ES-I3 (cell line): ENCODE measurements at regions not wholly inside any gene's neighbourhood (a gene's known extent, or its start where the extent isn't known, plus 50 kb on each side); places are given as distances from the start of the nearest gene placed in this dataset.

Source experiments
- H3K36me3 ChIP-seq: 2 replicates; pipeline ENCODE4 v1.6.1; 2013; ENCODE audit warnings: mild to moderate bottlenecking, low read length, control low read depth, moderate library complexity; ENCODE audit not compliant: insufficient read depth
- H3K4me1 ChIP-seq: 2 replicates; pipeline ENCODE4 v1.6.1; 2013; ENCODE audit warnings: mild to moderate bottlenecking, control low read depth, low read length; ENCODE audit not compliant: insufficient read depth
- H3K9ac ChIP-seq: 2 replicates; pipeline ENCODE4 v1.6.1; 2013; ENCODE audit warnings: low read depth, mild to moderate bottlenecking, low read length, moderate library complexity
- H3K9me3 ChIP-seq: 2 replicates; pipeline ENCODE4 v1.6.1; 2013; ENCODE audit warnings: mild to moderate bottlenecking, low read length, moderate library complexity; ENCODE audit not compliant: control insufficient read depth, insufficient read depth

- H3K9ac ChIP-seq: no peak overlapping the region
- H3K4me1 ChIP-seq: peaks cover 8% of the 10 kb centered on the region; the same call in 1 of the 2 replicates
- no peaks in the 10 kb centered on the region for H3K36me3 ChIP-seq
- H3K9me3 ChIP-seq: no peaks in the 10 kb centered on the region
Measured at GRCh38 chr15:96768435-96768789, 437.9 kb downstream of the NR2F2 start.

GRCh38 chr15:96771035-96771434, 440.5 kb downstream of the NR2F2 start:
- Histone ChIP-seq H3K9ac (no peak overlapping the region), H3K36me3 (no peaks in the 10 kb centered on the region), H3K4me1 (peaks cover 8% of the 10 kb centered on the region; the same call in 1 of the 2 replicates), H3K9me3 (no peaks in the 10 kb centered on the region)

GRCh38 chr15:96774216-96774615, 443.7 kb downstream of the NR2F2 start:
- Histone ChIP-seq H3K4me1 (no peaks in the 10 kb centered on the region; the same call in 1 of the 2 replicates), H3K36me3 (no peaks in the 10 kb centered on the region), H3K9ac (no peak overlapping the region), H3K9me3 (no peaks in the 10 kb centered on the region)

- no peak overlapping the region for H3K9ac ChIP-seq
- H3K4me1 ChIP-seq: no peaks in the 10 kb centered on the region
- no peaks in the 10 kb centered on the region for H3K36me3 ChIP-seq
- no peaks in the 10 kb centered on the region for H3K9me3 ChIP-seq
Measured at GRCh38 chr15:96783746-96784145, 453.2 kb downstream of the NR2F2 start.

- Histone ChIP-seq H3K9me3 (no peaks in the 10 kb centered on the region), H3K36me3 (no peaks in the 10 kb centered on the region), H3K9ac (no peak overlapping the region), H3K4me1 (no peaks in the 10 kb centered on the region)
Measured at GRCh38 chr15:96790004-96790403, 459.5 kb downstream of the NR2F2 start.

- H3K9ac ChIP-seq: no peak overlapping the region
- H3K9me3 ChIP-seq: no peaks in the 10 kb centered on the region
- no peaks in the 10 kb centered on the region for H3K36me3 ChIP-seq
- no peaks in the 10 kb centered on the region for H3K4me1 ChIP-seq
Measured at GRCh38 chr15:96792216-96792615, 461.7 kb downstream of the NR2F2 start.

GRCh38 chr15:96796841-96797240, 466.3 kb downstream of the NR2F2 start:
- H3K36me3 ChIP-seq: no peaks in the 10 kb centered on the region
- H3K9ac ChIP-seq: no peak overlapping the region
- no peaks in the 10 kb centered on the region for H3K9me3 ChIP-seq
- no peaks in the 10 kb centered on the region for H3K4me1 ChIP-seq

- no peak overlapping the region for H3K9ac ChIP-seq
- no peaks in the 10 kb centered on the region for H3K4me1 ChIP-seq
- H3K9me3 ChIP-seq: no peaks in the 10 kb centered on the region
- no peaks in the 10 kb centered on the region for H3K36me3 ChIP-seq
Measured at GRCh38 chr15:96801576-96802150, 471.2 kb downstream of the NR2F2 start.

- Histone ChIP-seq H3K4me1 (no peaks in the 10 kb centered on the region), H3K9ac (no peak overlapping the region), H3K36me3 (no peaks in the 10 kb centered on the region), H3K9me3 (no peaks in the 10 kb centered on the region)
Measured at GRCh38 chr15:96802611-96803255, 472.2 kb downstream of the NR2F2 start.

GRCh38 chr15:96804754-96805153, 474.3 kb downstream of the NR2F2 start:
- Histone ChIP-seq H3K9me3 (no peaks in the 10 kb centered on the region), H3K4me1 (no peaks in the 10 kb centered on the region), H3K9ac (no peak overlapping the region), H3K36me3 (no peaks in the 10 kb centered on the region)

GRCh38 chr15:96807361-96807760, 476.9 kb downstream of the NR2F2 start:
- Histone ChIP-seq H3K36me3 (no peaks in the 10 kb centered on the region), H3K9me3 (no peaks in the 10 kb centered on the region), H3K9ac (no peak overlapping the region), H3K4me1 (no peaks in the 10 kb centered on the region)

GRCh38 chr15:96817900-96818299, 487.4 kb downstream of the NR2F2 start:
- no peaks in the 10 kb centered on the region; the same call in 1 of the 2 replicates for H3K4me1 ChIP-seq
- no peak overlapping the region for H3K9ac ChIP-seq
- H3K36me3 ChIP-seq: no peaks in the 10 kb centered on the region
- H3K9me3 ChIP-seq: no peaks in the 10 kb centered on the region

GRCh38 chr15:96818861-96819260, 488.4 kb downstream of the NR2F2 start:
- Histone ChIP-seq H3K9ac (no peak overlapping the region), H3K4me1 (no peaks in the 10 kb centered on the region; the same call in 1 of the 2 replicates), H3K9me3 (no peaks in the 10 kb centered on the region), H3K36me3 (no peaks in the 10 kb centered on the region)

GRCh38 chr15:96827981-96828380, 497.5 kb downstream of the NR2F2 start:
- Histone ChIP-seq H3K9ac (no peak overlapping the region), H3K36me3 (no peaks in the 10 kb centered on the region; the same call in 1 of the 2 replicates), H3K4me1 (no peaks in the 10 kb centered on the region), H3K9me3 (no peaks in the 10 kb centered on the region)

- peaks cover 12% of the 10 kb centered on the region; the same call in 1 of the 2 replicates for H3K36me3 ChIP-seq
- no peaks in the 10 kb centered on the region for H3K4me1 ChIP-seq
Measured at GRCh38 chr15:96837241-96837970, 506.9 kb downstream of the NR2F2 start.

More at GRCh38 chr15:96837241-96837970, 506.9 kb downstream of the NR2F2 start:
- Histone ChIP-seq H3K9ac (no peak overlapping the region), H3K9me3 (no peaks in the 10 kb centered on the region)
